ENCODE measurements at regions not wholly inside any gene's neighbourhood (a gene's known extent, or its start where the extent isn't known, plus 50 kb on each side); places are given as distances from the start of the nearest gene placed in this dataset.

DNA sequence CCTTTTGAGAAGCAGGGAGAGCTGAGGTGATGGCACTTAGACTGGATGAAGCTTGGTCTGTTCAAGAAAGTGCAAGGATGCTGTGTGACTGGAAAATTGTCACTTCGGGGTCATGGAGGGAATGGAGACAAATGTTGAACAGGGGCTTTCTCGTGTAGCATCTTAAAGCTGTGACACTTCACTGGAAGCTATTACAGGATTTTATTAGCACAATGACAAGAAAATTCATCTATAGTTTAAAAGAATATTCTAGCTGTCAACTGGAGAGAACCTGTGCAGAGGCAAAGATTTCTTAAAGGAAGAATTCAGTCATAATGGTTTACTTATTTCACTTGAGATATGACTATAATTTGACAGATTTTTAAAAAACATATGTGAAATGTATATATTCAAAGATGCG is 963.9 kb upstream of the ZEB2 start:
- TF ChIP-seq EZH2 (IDR thresholded peaks at IDR 0.05) (no peak), CTCF (IDR thresholded peaks at IDR 0.05 in 2 of 3, conservative IDR thresholded peaks at IDR 0.05 in 1 of 3; ENCODE audit: borderline replicate concordance in 1 of 3, insufficient read depth in 1 of 3, low read depth in 2 of 3, low read length in 2 of 3) (no peak), SIN3A (IDR thresholded peaks at IDR 0.05; ENCODE audit: low read depth) (no peak), MAX (IDR thresholded peaks at IDR 0.05) (no peak), TCF7L2 (IDR thresholded peaks at IDR 0.05; ENCODE audit: borderline replicate concordance, extremely low read depth, insufficient read depth, insufficient read length) (no peak), POLR2AphosphoS5 (IDR thresholded peaks at IDR 0.05; ENCODE audit: low read depth, low read length) (no peak), EZH2phosphoT487 (IDR thresholded peaks at IDR 0.05; ENCODE audit: borderline replicate concordance) (no peak), YY1 (IDR thresholded peaks at IDR 0.05; ENCODE audit: extremely low read depth, insufficient replicate concordance, low read depth, low read length) (no peak), POLR2A (IDR thresholded peaks at IDR 0.05; ENCODE audit: borderline replicate concordance, extremely low read depth, insufficient read depth, insufficient read length) (no peak)
